Sigmoid colon (tissue), 4 donors: ENCODE measurements at regions not wholly inside any gene's neighbourhood (a gene's known extent, or its start where the extent isn't known, plus 50 kb on each side); places are given as distances from the start of the nearest gene placed in this dataset.

Experiments
- CTCF ChIP-seq, 4 experiments: fragments of 450-650 bp in 3 of 4; fragments of 200-600 bp in 1 of 4; IDR thresholded peaks; one replicate each; pipeline ENCODE4 v1.5.1; 2016 to 2019; ENCODE audit warnings: antibody characterized with exemption in 4 of 4, mild to moderate bottlenecking in 3 of 4, moderate library complexity in 2 of 4
- EP300 ChIP-seq, 4 donors: sonication (generic); formaldehyde crosslinking; IDR thresholded peaks; one replicate each; pipeline ENCODE4 v1.6.1; 2017; ENCODE audit warnings: antibody characterized with exemption in 4 of 4
- POLR2A ChIP-seq, 2 donors: fragments of 450-650 bp; IDR thresholded peaks; one replicate each; pipeline ENCODE4 v1.6.1; 2016; ENCODE audit warnings: antibody characterized with exemption in 2 of 2, mild to moderate bottlenecking in 2 of 2, moderate library complexity in 2 of 2
- POLR2AphosphoS5 ChIP-seq, 4 donors: sonication (generic); formaldehyde crosslinking; IDR thresholded peaks; one replicate each; pipeline ENCODE4 v1.6.1; 2017; ENCODE audit warnings: antibody characterized with exemption in 4 of 4

- TF ChIP-seq CTCF (IDR thresholded peaks at IDR 0.05) (no peak), POLR2AphosphoS5 (IDR thresholded peaks at IDR 0.05) (no peak), POLR2A (IDR thresholded peaks at IDR 0.05) (no peak), EP300 (IDR thresholded peaks at IDR 0.05) (no peak)
Measured at GRCh38 chr6:69466979-69467570, 329.7 kb downstream of the LMBRD1 start.
